Neural cell (in vitro differentiated cells): ENCODE measurements at regions not wholly inside any gene's neighbourhood (a gene's known extent, or its start where the extent isn't known, plus 50 kb on each side); places are given as distances from the start of the nearest gene placed in this dataset.

ENCODE experiments used
- H2AFZ ChIP-seq: fragments of 200-600, 300-800 bp; sonication (generic), shearing (Covaris generic); 2 replicates; pipeline ENCODE4 v1.6.0; 2014; ENCODE audit warnings: low read depth, mild to moderate bottlenecking, antibody characterized with exemption, low read length, moderate library complexity
- H3F3A ChIP-seq: fragments of 200-600 bp; shearing (Covaris generic); 2 replicates; pipeline ENCODE4 v1.6.1; 2016; ENCODE audit warnings: mild to moderate bottlenecking, moderate library complexity, mixed read lengths, antibody characterized with exemption, low read length; ENCODE audit not compliant: insufficient read depth, poor library complexity, severe bottlenecking
- H3K27ac ChIP-seq: fragments of 200-600, 300-800 bp; sonication (generic), shearing (Covaris generic); 2 replicates; pipeline ENCODE4 v1.5.1; 2014; ENCODE audit warnings: mild to moderate bottlenecking, low read length, moderate library complexity
- H3K27me3 ChIP-seq: fragments of 300-800, 200-600 bp; sonication (generic), shearing (Covaris generic); 2 replicates; pipeline ENCODE4 v1.6.0; 2014; ENCODE audit warnings: mild to moderate bottlenecking, low read depth, low read length, moderate library complexity; ENCODE audit not compliant: insufficient read depth
- H3K36me3 ChIP-seq: fragments of 300-800, 200-600 bp; sonication (generic), shearing (Covaris generic); 2 replicates; pipeline ENCODE4 v1.5.1; 2014; ENCODE audit warnings: mild to moderate bottlenecking, antibody characterized with exemption, low read length, moderate library complexity; ENCODE audit not compliant: insufficient read depth
- H3K4me2 ChIP-seq: fragments of 300-800, 200-600 bp; sonication (generic), shearing (Covaris generic); 2 replicates; pipeline ENCODE4 v1.6.0; 2014; ENCODE audit warnings: mild to moderate bottlenecking, low read length
- H3K4me3 ChIP-seq: fragments of 300-800, 200-600 bp; sonication (generic), shearing (Covaris generic); 2 replicates; pipeline ENCODE4 v1.5.1; 2014; ENCODE audit warnings: mild to moderate bottlenecking, low read length, moderate library complexity
- H3K79me2 ChIP-seq: fragments of 200-600 bp; shearing (Covaris generic); replicated peaks from 2 replicates; pipeline ENCODE4 v1.6.0; 2014; ENCODE audit warnings: mild to moderate bottlenecking, low read length, moderate library complexity; ENCODE audit not compliant: insufficient read depth
- H3K9ac ChIP-seq: fragments of 300-800, 200-600 bp; sonication (generic), shearing (Covaris generic); 2 replicates; pipeline ENCODE4 v1.6.1; 2016; ENCODE audit warnings: mild to moderate bottlenecking, low read length, mixed read lengths
- H3K9me2 ChIP-seq: fragments of 200-600 bp; shearing (Covaris generic); 2 replicates; pipeline ENCODE4 v1.6.1; 2016; ENCODE audit warnings: mild to moderate bottlenecking, low read length, mixed read lengths; ENCODE audit not compliant: insufficient read depth
- H3K9me3 ChIP-seq: fragments of 200-600, 300-800 bp; sonication (generic), shearing (Covaris generic); 2 replicates; pipeline ENCODE4 v1.6.1; 2016; ENCODE audit warnings: mild to moderate bottlenecking, mixed run types, low read length, moderate library complexity, mixed read lengths
- H4K20me1 ChIP-seq: fragments of 200-600 bp; shearing (Covaris generic); 2 replicates; pipeline ENCODE4 v1.6.1; 2016; ENCODE audit warnings: mild to moderate bottlenecking, mixed run types; ENCODE audit not compliant: insufficient read depth
- CTCF ChIP-seq: fragments of 450-650 bp; IDR thresholded peaks from 2 replicates; pipeline ENCODE4 v1.5.1; 2014; ENCODE audit warnings: antibody characterized with exemption, mild to moderate bottlenecking, moderate library complexity; ENCODE audit not compliant: poor library complexity, severe bottlenecking
- EP300 ChIP-seq: fragments of 450-650 bp; conservative IDR thresholded peaks from 2 replicates; pipeline ENCODE4 v1.6.1; 2014; ENCODE audit warnings: antibody characterized with exemption, mild to moderate bottlenecking, moderate library complexity; ENCODE audit not compliant: poor library complexity, severe bottlenecking
- EZH2 ChIP-seq: fragments of 200-600, 300-800 bp; shearing (Covaris generic), sonication (generic); IDR thresholded peaks from 2 replicates; pipeline ENCODE4 v1.6.1; 2014; ENCODE audit warnings: antibody characterized with exemption, low read length, borderline replicate concordance, mild to moderate bottlenecking; ENCODE audit not compliant: insufficient read depth, poor library complexity, severe bottlenecking
- MXI1 ChIP-seq: fragments of 450-650 bp; conservative IDR thresholded peaks from 2 replicates; pipeline ENCODE4 v1.6.1; 2014; ENCODE audit warnings: antibody characterized with exemption, mild to moderate bottlenecking; ENCODE audit not compliant: poor library complexity, severe bottlenecking
- POLR2AphosphoS5 ChIP-seq: IDR thresholded peaks from 2 replicates; pipeline ENCODE4 v1.6.1; 2012
- RAD21 ChIP-seq: fragments of 450-650 bp; conservative IDR thresholded peaks from 2 replicates; pipeline ENCODE4 v1.6.1; 2014; ENCODE audit warnings: antibody characterized with exemption, mild to moderate bottlenecking, moderate library complexity
- REST ChIP-seq: IDR thresholded peaks from 2 replicates; pipeline ENCODE4 v1.6.1; 2012; ENCODE audit warnings: borderline replicate concordance
- SMC3 ChIP-seq: fragments of 450-650 bp; conservative IDR thresholded peaks from 2 replicates; pipeline ENCODE4 v1.6.1; 2014; ENCODE audit warnings: antibody characterized with exemption, mild to moderate bottlenecking, moderate library complexity; ENCODE audit not compliant: poor library complexity
- TAF1 ChIP-seq: IDR thresholded peaks from 2 replicates; pipeline ENCODE4 v1.6.1; 2012; ENCODE audit warnings: low read depth

DNA sequence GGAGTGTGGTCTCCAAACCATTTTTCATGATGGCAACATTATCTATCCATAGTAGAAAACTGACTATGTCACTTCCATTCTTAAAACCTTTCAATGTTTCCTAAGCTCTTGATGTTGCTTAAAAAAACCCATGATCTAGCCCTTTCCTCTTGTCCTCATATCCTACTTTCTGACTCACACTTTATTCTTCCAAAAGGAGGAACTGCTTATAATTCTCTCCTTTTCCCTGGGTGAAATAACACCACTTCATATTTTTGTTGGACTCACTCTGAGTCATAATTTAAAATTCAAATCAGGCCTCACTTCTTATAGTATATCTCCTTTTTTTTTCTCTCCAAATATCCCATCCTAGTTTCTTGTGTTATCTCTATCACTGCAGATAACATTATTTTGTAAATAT is 513.9 kb downstream of the MAN2A1 start:
- Histone ChIP-seq H4K20me1 (no peaks in the 10 kb centered on the region), H3K27ac (no peak overlapping the region), H3K9me2 (no peaks in the 10 kb centered on the region), H3K4me2 (no peak overlapping the region), H3K9ac (no peak overlapping the region), H2AFZ (no peak overlapping the region), H3K36me3 (no peaks in the 10 kb centered on the region), H3K27me3 (no peaks in the 10 kb centered on the region), H3K9me3 (no peaks in the 10 kb centered on the region), H3F3A (no peaks in the 10 kb centered on the region), H3K4me3 (no peak overlapping the region), H3K79me2 (no peaks in the 10 kb centered on the region)
- no peak for TF ChIP-seq MXI1
- no peak for TF ChIP-seq TAF1
- no peak for TF ChIP-seq RAD21
- no peak for TF ChIP-seq CTCF
- TF ChIP-seq POLR2AphosphoS5, result no peak
- no peak for TF ChIP-seq EP300
- TF ChIP-seq REST, result no peak
- no peak for TF ChIP-seq SMC3
- TF ChIP-seq EZH2, result no peak

GRCh38 chr5:110209401-110209800 is 517.1 kb downstream of the TMEM232 start:
- no peak overlapping the region for H3K4me3 ChIP-seq
- H3K36me3 ChIP-seq, result no peaks in the 10 kb centered on the region
- H3K9me2 ChIP-seq, result no peaks in the 10 kb centered on the region
- H3K27me3 ChIP-seq, result no peaks in the 10 kb centered on the region
- no peaks in the 10 kb centered on the region for H3K79me2 ChIP-seq
- no peak overlapping the region for H3K4me2 ChIP-seq
- H3K9me3 ChIP-seq, result no peaks in the 10 kb centered on the region
- no peaks in the 10 kb centered on the region for H4K20me1 ChIP-seq
- H3K9ac ChIP-seq, result no peak overlapping the region
- H2AFZ ChIP-seq, result no peak overlapping the region
- no peaks in the 10 kb centered on the region for H3F3A ChIP-seq
- H3K27ac ChIP-seq, result no peak overlapping the region
- no peak for TF ChIP-seq TAF1

DNA sequence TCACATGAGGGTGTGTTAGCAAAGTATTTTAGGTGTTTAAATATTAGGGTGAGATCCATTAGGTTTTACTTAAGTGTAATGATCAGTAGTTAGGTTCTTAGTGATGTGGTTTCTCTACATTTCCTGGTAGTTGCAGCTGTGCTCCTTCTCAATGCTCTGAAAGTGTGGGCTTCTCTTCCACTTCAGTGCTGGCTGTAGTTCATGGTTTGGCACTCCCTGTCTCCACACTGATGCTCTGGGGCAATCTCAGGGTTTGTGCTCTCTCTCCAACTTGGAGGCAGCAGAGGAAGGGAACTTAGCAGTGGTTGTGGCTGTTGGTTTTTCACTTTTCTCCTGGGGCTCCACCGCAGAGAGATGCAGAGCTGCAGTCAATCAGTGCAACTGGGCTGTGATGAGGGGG is 507.5 kb downstream of the TMEM232 start:
- no peaks in the 10 kb centered on the region for H3F3A ChIP-seq
- no peak overlapping the region for H3K27ac ChIP-seq
- H3K27me3 ChIP-seq, result no peaks in the 10 kb centered on the region
- no peak overlapping the region for H3K9ac ChIP-seq
- peaks cover 6% of the 10 kb centered on the region for H3K9me3 ChIP-seq
- no peak overlapping the region for H3K4me2 ChIP-seq
- H3K9me2 ChIP-seq, result no peaks in the 10 kb centered on the region
- no peaks in the 10 kb centered on the region for H3K36me3 ChIP-seq
- H2AFZ ChIP-seq, result no peak overlapping the region
- TF ChIP-seq RAD21 (no peak), EP300 (no peak), TAF1 (no peak), MXI1 (no peak), CTCF (no peak), EZH2 (no peak), POLR2AphosphoS5 (no peak), SMC3 (no peak), REST (no peak)
- no peak overlapping the region for H3K4me3 ChIP-seq
- no peaks in the 10 kb centered on the region for H3K79me2 ChIP-seq
- H4K20me1 ChIP-seq, result no peaks in the 10 kb centered on the region
